OCI-LY1 (cell line): ENCODE measurements at regions not wholly inside any gene's neighbourhood (a gene's known extent, or its start where the extent isn't known, plus 50 kb on each side); places are given as distances from the start of the nearest gene placed in this dataset.

ENCODE experiments used
- H2AFZ ChIP-seq: fragments of 200-600 bp; sonication (generic), shearing (Covaris generic); 2 replicates; pipeline ENCODE4 v1.6.0; 2014; ENCODE audit warnings: antibody characterized with exemption, mild to moderate bottlenecking, low read length
- H3F3A ChIP-seq: fragments of 200-600 bp; sonication (generic), shearing (Covaris generic); 2 replicates; pipeline ENCODE4 v1.6.0; 2014; ENCODE audit warnings: mild to moderate bottlenecking, antibody characterized with exemption, low read length, moderate library complexity; ENCODE audit not compliant: insufficient read depth
- H3K27ac ChIP-seq: fragments of 200-600 bp; sonication (generic); 2 replicates; pipeline ENCODE4 v1.5.1; 2014; ENCODE audit warnings: low read length, mixed run types, mild to moderate bottlenecking, low read depth; ENCODE audit not compliant: poor library complexity, severe bottlenecking
- H3K27me3 ChIP-seq: fragments of 200-600 bp; sonication (generic); 2 replicates; pipeline ENCODE4 v1.6.0; 2014; ENCODE audit warnings: antibody characterized with exemption, mild to moderate bottlenecking, low read length, moderate library complexity; ENCODE audit not compliant: insufficient read depth
- H3K36me3 ChIP-seq: fragments of 200-600 bp; sonication (generic); 2 replicates; pipeline ENCODE4 v1.6.1; 2014; ENCODE audit warnings: mild to moderate bottlenecking, antibody characterized with exemption, low read length, moderate library complexity, mixed read lengths; ENCODE audit not compliant: insufficient read depth
- H3K4me1 ChIP-seq: fragments of 200-600 bp; sonication (generic); 2 replicates; pipeline ENCODE4 v1.5.1; 2014; ENCODE audit warnings: mild to moderate bottlenecking, low read length, moderate library complexity; ENCODE audit not compliant: insufficient read depth, severe bottlenecking
- H3K4me2 ChIP-seq: fragments of 200-600 bp; sonication (generic), shearing (Covaris generic); 2 replicates; pipeline ENCODE4 v1.6.1; 2014; ENCODE audit warnings: low read length
- H3K4me3 ChIP-seq: fragments of 200-600 bp; sonication (generic); 2 replicates; pipeline ENCODE4 v1.5.1; 2014; ENCODE audit warnings: low read length, low read depth, mild to moderate bottlenecking, mixed read lengths; ENCODE audit not compliant: poor library complexity, severe bottlenecking
- H3K79me2 ChIP-seq: fragments of 200-600 bp; shearing (Covaris generic); 2 replicates; pipeline ENCODE4 v1.6.1; 2016; ENCODE audit warnings: mixed run types, low read length, mixed read lengths; ENCODE audit not compliant: insufficient read depth
- H3K9ac ChIP-seq: fragments of 200-600 bp; sonication (generic), shearing (Covaris generic); 2 replicates; pipeline ENCODE4 v1.6.1; 2014; ENCODE audit warnings: mild to moderate bottlenecking, low read length, mixed read lengths
- H3K9me2 ChIP-seq: fragments of 200-600 bp; sonication (generic), shearing (Covaris generic); 2 replicates; pipeline ENCODE4 v1.6.1; 2014; ENCODE audit warnings: low read depth, mild to moderate bottlenecking, low read length, mixed read lengths
- H3K9me3 ChIP-seq: fragments of 200-600 bp; shearing (Covaris generic); 2 replicates; pipeline ENCODE4 v1.6.1; 2014; ENCODE audit warnings: low read length, mixed read lengths
- H4K20me1 ChIP-seq: fragments of 200-600 bp; sonication (generic), shearing (Covaris generic); 2 replicates; pipeline ENCODE4 v1.6.0; 2016; ENCODE audit warnings: mild to moderate bottlenecking, low read length; ENCODE audit not compliant: insufficient read depth
- EZH2 ChIP-seq: fragments of 200-600 bp; sonication (generic), shearing (Covaris generic); IDR thresholded peaks from 2 replicates; pipeline ENCODE4 v1.8.0; 2017; ENCODE audit warnings: borderline replicate concordance, mixed run types, mild to moderate bottlenecking, antibody characterized with exemption, low read length, moderate library complexity, mixed read lengths
- TF ChIP-seq, protein P1 (sequence below): fragments of 200-600 bp; sonication (generic), shearing (Covaris generic); IDR thresholded peaks from 2 replicates; pipeline ENCODE4 v1.5.1; 2017; ENCODE audit warnings: mild to moderate bottlenecking, antibody characterized with exemption, low read length, moderate library complexity, mixed read lengths

DNA sequence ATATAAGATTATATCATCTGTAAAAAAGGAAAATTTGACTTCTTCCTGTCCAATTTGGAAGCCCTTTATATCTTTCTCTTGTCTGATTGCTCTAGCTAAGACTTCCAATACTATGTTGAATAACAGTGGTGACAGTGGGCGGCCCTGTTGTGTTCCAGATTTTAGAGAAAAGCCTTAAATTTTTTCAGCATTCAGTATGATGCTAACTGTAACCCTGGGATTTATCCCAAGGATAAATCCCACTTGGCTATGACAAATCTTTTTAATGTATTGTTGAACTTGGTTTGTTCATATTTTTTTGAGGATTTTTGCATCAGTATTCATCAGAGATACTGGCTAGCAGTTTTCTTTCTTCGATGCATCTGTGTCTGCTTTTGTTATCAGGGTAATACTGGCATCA is 217.2 kb upstream of the ARSJ start:
- H3K4me3 ChIP-seq = no peak overlapping the region
- no peak overlapping the region for H3K4me2 ChIP-seq
- no peaks in the 10 kb centered on the region for H3K9me2 ChIP-seq
- no peak for TF ChIP-seq EZH2
- TF ChIP-seq, protein P1, sequence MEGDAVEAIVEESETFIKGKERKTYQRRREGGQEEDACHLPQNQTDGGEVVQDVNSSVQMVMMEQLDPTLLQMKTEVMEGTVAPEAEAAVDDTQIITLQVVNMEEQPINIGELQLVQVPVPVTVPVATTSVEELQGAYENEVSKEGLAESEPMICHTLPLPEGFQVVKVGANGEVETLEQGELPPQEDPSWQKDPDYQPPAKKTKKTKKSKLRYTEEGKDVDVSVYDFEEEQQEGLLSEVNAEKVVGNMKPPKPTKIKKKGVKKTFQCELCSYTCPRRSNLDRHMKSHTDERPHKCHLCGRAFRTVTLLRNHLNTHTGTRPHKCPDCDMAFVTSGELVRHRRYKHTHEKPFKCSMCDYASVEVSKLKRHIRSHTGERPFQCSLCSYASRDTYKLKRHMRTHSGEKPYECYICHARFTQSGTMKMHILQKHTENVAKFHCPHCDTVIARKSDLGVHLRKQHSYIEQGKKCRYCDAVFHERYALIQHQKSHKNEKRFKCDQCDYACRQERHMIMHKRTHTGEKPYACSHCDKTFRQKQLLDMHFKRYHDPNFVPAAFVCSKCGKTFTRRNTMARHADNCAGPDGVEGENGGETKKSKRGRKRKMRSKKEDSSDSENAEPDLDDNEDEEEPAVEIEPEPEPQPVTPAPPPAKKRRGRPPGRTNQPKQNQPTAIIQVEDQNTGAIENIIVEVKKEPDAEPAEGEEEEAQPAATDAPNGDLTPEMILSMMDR = no peak
- no peaks in the 10 kb centered on the region for H4K20me1 ChIP-seq
- no peaks in the 10 kb centered on the region for H3K36me3 ChIP-seq
- H3K4me1 ChIP-seq = no peaks in the 10 kb centered on the region
- no peaks in the 10 kb centered on the region for H3K27me3 ChIP-seq
- no peaks in the 10 kb centered on the region for H3K9me3 ChIP-seq
- no peak overlapping the region for H3K27ac ChIP-seq
- H3K79me2 ChIP-seq = no peaks in the 10 kb centered on the region
- H2AFZ ChIP-seq = no peak overlapping the region
- no peak overlapping the region for H3K9ac ChIP-seq
- H3F3A ChIP-seq = no peaks in the 10 kb centered on the region

DNA sequence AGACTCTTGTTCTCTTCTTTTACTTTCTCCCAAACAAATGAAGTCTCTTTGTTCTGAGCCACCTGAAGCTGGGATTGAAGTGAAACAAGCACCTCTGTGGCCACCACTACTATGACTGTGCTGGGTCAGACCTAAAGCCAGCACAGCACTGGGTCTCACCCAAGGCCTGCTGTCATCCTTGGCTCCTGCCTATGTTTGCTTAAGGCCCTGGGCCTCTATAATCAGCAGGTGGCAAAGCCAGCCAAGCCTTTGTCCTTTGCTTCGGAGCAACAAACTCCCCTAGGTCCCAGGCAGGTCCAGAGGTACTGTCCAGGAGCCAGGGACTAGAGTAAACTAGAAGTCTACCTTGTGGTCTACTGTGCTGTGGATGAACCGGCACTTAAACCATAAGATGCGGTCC is 220.6 kb upstream of the ARSJ start:
- no peak overlapping the region for H3K4me2 ChIP-seq
- no peaks in the 10 kb centered on the region for H3K9me3 ChIP-seq
- H3K36me3 ChIP-seq = no peaks in the 10 kb centered on the region

DNA sequence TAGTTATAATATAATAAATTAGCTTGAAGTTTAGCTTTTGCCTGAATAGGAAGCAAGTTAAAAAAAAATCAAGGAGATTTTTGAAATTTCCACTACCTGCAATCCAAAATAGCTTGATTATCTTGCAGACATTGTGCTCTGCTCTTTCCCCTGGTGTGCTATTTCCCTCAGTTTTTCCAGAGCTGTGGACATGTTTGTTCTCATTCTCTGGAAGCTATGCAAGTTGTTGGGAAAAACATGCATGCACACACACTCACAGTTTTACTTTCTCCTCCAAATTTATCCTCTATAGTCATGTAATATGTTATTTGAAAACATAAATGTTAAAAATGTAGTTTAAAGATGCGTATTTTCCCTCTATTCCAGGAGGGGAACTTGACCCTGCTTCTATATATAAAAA is 225.8 kb upstream of the ARSJ start:
- Histone ChIP-seq H3K4me1 (no peaks in the 10 kb centered on the region), H3K27me3 (no peaks in the 10 kb centered on the region), H3K4me2 (no peak overlapping the region)

More for the DNA sequence above, 220.6 kb upstream of the ARSJ start:
- Histone ChIP-seq H3K27me3 (no peaks in the 10 kb centered on the region), H2AFZ (no peak overlapping the region), H3K27ac (no peak overlapping the region), H3K4me1 (no peaks in the 10 kb centered on the region), H3K9ac (no peak overlapping the region), H3K4me3 (no peak overlapping the region), H3K79me2 (no peaks in the 10 kb centered on the region), H3F3A (no peaks in the 10 kb centered on the region), H4K20me1 (no peaks in the 10 kb centered on the region), H3K9me2 (no peaks in the 10 kb centered on the region)
- TF ChIP-seq EZH2 = no peak
- TF ChIP-seq, protein P1 = no peak

More for the DNA sequence above, 225.8 kb upstream of the ARSJ start:
- H2AFZ ChIP-seq = no peak overlapping the region
- H3K9me2 ChIP-seq = no peaks in the 10 kb centered on the region
- TF ChIP-seq, protein P1 = no peak
- no peak for TF ChIP-seq EZH2
- no peaks in the 10 kb centered on the region for H3F3A ChIP-seq
- no peaks in the 10 kb centered on the region for H3K9me3 ChIP-seq
- H3K36me3 ChIP-seq = no peaks in the 10 kb centered on the region
- H3K9ac ChIP-seq = no peak overlapping the region
- no peaks in the 10 kb centered on the region for H3K79me2 ChIP-seq
- no peak overlapping the region for H3K4me3 ChIP-seq
- no peak overlapping the region for H3K27ac ChIP-seq
- no peaks in the 10 kb centered on the region for H4K20me1 ChIP-seq
